Upper lobe of left lung (tissue), 4 donors: ENCODE measurements at regions not wholly inside any gene's neighbourhood (a gene's known extent, or its start where the extent isn't known, plus 50 kb on each side); places are given as distances from the start of the nearest gene placed in this dataset.

Experiments used
- CTCF ChIP-seq, 6 experiments: fragments of 450-650 bp in 4 of 6; fragments of 200-600 bp in 2 of 6; sonication (generic) in 2 of 6; IDR thresholded peaks; one replicate each; pipeline ENCODE4 v1.5.1; 2016 to 2019; ENCODE audit warnings: antibody characterized with exemption in 6 of 6
- POLR2A ChIP-seq, 4 donors: fragments of 450-650 bp; IDR thresholded peaks; one replicate each; pipeline ENCODE4 v1.5.1; 2016 to 2017; ENCODE audit warnings: antibody characterized with exemption in 4 of 4, mild to moderate bottlenecking in 2 of 4

GRCh38 chr13:38239874-38240273, 109.8 kb upstream of the UFM1 start:
- TF ChIP-seq CTCF (IDR thresholded peaks at IDR 0.05) (no peak), POLR2A (IDR thresholded peaks at IDR 0.05) (no peak)
